PC-9 (cell line): ENCODE measurements at regions not wholly inside any gene's neighbourhood (a gene's known extent, or its start where the extent isn't known, plus 50 kb on each side); places are given as distances from the start of the nearest gene placed in this dataset.

Source experiments
- EZH2 ChIP-seq: fragments of 200-600 bp; sonication (generic); IDR thresholded peaks from 2 replicates; pipeline ENCODE4 v1.8.0; 2017; ENCODE audit warnings: antibody characterized with exemption, low read depth
- TF ChIP-seq, protein P1 (sequence below): fragments of 200-600 bp; sonication (generic); conservative IDR thresholded peaks from 2 replicates; pipeline ENCODE4 v1.6.1; 2017; ENCODE audit warnings: mixed run types, antibody characterized with exemption, mild to moderate bottlenecking, moderate library complexity

DNA sequence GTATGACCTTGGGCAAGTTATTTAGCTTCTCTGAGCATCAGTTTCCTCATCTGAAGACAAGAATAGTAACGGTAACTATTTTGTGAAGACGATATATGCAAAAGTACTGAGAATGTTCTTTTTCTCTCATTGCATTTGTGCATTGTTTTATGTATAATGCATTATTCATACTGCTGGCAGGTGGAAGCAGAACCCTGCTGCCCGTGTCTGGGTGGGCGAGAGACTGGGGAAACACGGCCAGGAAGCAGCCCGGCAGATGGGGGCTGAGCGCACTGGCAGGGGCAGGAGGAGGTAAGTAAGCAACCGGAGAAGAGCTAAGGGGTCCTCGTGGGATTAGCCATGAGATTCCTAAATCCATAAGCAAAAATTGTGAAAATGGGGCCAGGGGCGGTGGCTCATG lies 115.8 kb upstream of the MED13L start:
- TF ChIP-seq, protein P1, sequence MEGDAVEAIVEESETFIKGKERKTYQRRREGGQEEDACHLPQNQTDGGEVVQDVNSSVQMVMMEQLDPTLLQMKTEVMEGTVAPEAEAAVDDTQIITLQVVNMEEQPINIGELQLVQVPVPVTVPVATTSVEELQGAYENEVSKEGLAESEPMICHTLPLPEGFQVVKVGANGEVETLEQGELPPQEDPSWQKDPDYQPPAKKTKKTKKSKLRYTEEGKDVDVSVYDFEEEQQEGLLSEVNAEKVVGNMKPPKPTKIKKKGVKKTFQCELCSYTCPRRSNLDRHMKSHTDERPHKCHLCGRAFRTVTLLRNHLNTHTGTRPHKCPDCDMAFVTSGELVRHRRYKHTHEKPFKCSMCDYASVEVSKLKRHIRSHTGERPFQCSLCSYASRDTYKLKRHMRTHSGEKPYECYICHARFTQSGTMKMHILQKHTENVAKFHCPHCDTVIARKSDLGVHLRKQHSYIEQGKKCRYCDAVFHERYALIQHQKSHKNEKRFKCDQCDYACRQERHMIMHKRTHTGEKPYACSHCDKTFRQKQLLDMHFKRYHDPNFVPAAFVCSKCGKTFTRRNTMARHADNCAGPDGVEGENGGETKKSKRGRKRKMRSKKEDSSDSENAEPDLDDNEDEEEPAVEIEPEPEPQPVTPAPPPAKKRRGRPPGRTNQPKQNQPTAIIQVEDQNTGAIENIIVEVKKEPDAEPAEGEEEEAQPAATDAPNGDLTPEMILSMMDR, result no peak
- TF ChIP-seq EZH2, result no peak
